D721Med (cell line): ENCODE measurements at regions not wholly inside any gene's neighbourhood (a gene's known extent, or its start where the extent isn't known, plus 50 kb on each side); places are given as distances from the start of the nearest gene placed in this dataset.

Experiments
- DNase-seq: peaks from one replicate; pipeline ENCODE4 v3.0.0; 2011; ENCODE audit warnings: low spot score; ENCODE audit not compliant: insufficient read length
- FAIRE-seq: peaks from 2 replicates; lab custom pipeline; 2011; peaks lifted over from hg19 to GRCh38; lab: Jason Lieb, UNC
- TF ChIP-seq, protein P1 (sequence below): IDR thresholded peaks from 2 replicates; pipeline ENCODE4 v1.5.1; 2012; ENCODE audit warnings: mild to moderate bottlenecking, control low read depth; ENCODE audit not compliant: insufficient read depth; ENCODE audit errors: missing control alignments

DNA sequence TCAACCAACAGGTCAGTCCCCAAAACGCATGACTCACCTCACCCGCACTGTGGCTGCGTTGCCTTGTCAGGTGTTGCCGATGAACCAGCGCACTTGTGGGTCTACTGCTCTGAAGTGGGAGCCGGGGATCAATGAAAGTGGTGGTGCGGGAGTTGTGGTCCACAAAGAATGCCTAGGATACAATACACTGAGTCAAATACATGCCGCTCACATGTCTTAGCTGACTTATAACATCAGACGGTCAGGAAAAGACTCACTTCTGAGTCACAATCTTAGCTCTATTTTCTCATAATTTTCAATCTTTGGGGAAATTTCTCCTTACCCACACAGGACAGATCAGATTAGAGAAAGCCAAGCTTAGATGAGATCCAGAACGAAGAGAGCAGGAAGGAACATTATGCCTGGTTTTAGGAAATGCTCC lies 107.1 kb upstream of the STK17B start:
- DNase-seq = no peak
- FAIRE-seq = no peak

DNA sequence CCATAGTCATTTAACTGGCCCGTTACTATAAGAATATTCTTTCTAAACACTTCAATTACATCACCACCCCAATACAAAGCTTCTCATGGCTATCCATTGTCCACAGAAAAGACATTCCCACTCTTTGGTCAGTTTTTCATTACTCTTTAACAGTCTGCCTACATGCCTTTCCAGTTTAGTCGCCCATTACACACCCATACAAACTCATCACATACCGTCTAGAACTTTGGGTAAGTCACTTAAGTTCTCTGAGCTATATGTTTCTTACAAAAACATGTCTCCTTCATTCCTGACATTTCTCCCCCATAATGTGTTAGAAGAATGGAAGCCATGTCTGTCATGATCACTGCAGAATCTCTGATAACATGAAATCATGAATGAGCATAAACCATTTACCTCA lies 108.2 kb upstream of the STK17B start:
- TF ChIP-seq, protein P1, sequence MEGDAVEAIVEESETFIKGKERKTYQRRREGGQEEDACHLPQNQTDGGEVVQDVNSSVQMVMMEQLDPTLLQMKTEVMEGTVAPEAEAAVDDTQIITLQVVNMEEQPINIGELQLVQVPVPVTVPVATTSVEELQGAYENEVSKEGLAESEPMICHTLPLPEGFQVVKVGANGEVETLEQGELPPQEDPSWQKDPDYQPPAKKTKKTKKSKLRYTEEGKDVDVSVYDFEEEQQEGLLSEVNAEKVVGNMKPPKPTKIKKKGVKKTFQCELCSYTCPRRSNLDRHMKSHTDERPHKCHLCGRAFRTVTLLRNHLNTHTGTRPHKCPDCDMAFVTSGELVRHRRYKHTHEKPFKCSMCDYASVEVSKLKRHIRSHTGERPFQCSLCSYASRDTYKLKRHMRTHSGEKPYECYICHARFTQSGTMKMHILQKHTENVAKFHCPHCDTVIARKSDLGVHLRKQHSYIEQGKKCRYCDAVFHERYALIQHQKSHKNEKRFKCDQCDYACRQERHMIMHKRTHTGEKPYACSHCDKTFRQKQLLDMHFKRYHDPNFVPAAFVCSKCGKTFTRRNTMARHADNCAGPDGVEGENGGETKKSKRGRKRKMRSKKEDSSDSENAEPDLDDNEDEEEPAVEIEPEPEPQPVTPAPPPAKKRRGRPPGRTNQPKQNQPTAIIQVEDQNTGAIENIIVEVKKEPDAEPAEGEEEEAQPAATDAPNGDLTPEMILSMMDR = no peak
- FAIRE-seq = no peak
- DNase-seq = no peak

More for the DNA sequence above, 107.1 kb upstream of the STK17B start:
- TF ChIP-seq, protein P1 = no peak

DNA sequence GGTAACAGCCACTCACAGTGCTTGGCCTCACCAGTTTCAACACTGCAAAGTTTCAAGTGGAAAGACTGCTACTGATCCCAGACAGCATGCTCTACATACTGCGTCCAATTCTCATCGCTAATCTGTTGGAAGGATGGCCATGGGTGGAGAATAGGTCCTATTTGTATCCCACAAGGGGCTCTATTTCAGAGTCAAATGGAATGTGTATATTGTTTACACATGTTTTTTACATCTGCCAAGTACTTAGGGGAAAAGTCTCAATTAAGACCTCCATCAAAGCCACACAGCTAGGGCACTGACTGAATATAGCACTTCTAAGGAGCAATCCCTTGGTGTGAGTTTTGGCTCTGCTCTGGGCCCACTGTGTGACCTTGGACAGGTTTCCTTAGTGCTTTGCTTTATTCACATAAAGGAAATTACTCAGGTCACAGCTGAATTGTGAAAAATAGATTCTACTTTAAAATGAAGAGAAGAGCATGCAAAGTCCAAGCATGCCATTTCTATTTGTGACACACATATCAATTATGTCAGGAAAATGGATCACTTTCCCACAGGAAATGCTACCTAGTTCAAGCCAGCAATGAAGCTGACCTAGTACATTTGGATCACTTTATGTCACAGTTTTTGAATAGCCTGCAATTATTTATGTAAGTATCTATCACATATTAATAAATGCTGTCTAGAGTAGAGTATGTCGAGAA lies 112.9 kb upstream of the STK17B start:
- no peak for DNase-seq
- TF ChIP-seq, protein P1 = no peak
- no peak for FAIRE-seq

DNA sequence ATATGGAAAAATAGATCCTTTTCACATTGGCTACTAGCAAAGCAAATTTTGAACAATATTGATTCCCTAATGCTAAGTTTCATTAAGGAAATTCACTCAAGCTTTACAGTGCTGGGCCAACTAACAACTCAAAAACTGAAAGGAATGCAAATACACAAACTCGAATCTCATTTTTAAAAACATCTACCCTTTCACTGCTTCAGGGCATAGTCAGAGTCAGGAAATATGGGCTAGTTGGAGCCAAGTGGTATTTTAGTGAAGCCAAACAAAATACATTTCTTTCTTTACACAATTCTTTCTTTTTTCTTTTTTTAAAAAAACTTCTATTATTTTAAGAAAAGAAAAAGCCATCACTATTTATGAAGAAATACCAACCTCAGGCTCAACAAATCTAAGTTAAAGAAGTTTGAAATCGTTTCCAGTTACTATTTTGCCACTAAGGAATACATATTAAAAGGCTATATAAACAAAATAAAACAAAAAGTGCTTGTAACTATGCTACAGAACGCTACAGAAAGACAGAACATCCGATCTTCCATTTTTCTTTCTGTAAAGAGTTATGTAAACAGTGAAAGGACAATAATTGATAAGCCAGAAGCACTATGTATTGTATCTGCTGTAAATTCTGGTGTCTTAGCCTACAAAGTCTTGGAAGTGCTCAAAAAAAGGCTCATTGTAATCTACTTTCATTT lies 113.6 kb upstream of the STK17B start:
- DNase-seq (no peak), FAIRE-seq (no peak)
- TF ChIP-seq, protein P1 = no peak

DNA sequence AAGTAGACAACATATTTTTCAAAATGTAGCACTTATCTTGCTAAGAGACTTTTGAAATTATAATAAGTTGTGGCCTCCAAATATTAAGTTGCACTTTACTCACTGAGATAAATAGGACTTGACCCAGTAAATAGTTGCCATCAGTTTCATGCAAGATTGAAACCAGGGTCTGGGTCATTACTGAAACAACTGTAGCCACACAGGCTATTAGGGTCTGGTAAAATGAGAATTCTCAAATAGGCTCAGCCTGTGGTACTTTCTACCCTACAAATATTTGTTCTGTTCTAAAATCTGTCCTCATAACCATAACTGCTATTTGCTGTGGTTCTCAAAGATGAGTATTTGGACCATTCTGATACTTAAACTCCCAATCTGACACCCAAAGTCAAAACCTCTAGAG lies 115.4 kb upstream of the STK17B start:
- TF ChIP-seq, protein P1 = no peak
- FAIRE-seq (no peak), DNase-seq (no peak)

DNA sequence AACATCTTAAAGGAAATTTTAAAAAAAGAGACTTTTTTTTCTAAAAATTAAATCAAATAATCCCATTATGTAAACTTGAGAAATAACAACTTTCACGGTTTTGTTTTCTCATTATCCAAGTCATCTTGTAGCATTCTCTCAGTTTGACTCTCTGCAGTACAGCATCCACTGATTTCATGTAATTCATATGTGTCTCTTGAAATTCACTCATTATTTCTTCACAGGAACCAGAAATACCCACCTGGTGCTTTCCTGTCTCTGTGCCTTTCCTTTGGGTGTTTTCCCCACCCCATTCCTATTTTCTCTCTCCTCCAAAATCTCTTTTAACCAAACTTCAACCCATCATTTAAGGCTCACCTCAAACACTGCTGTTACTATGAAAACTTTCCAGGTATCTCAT lies 116.1 kb upstream of the STK17B start:
- FAIRE-seq (no peak), DNase-seq (no peak)
- TF ChIP-seq, protein P1 = no peak
